ENCODE measurements at regions not wholly inside any gene's neighbourhood (a gene's known extent, or its start where the extent isn't known, plus 50 kb on each side); places are given as distances from the start of the nearest gene placed in this dataset.
A peak's percentile ranks its signal among the peaks of the same experiment; 100 is the strongest.

GRCh38 chr10:22875581-22875980, 52.3 kb upstream of the ARMC3 start:
- H3K79me2 ChIP-seq (ENCODE audit: insufficient read depth, low read length), result no peaks in the 10 kb centered on the region
- peaks cover 19% of the 10 kb centered on the region for H3K4me1 ChIP-seq (ENCODE audit: insufficient read depth, low read length)
- H3K56ac ChIP-seq (ENCODE audit: insufficient read length, low read depth, low read length), result no peak overlapping the region
- H3K23me2 ChIP-seq (ENCODE audit: insufficient read length, low read depth, low read length, poor library complexity, severe bottlenecking), result no peaks in the 10 kb centered on the region
- TF ChIP-seq CTCF (conservative IDR thresholded peaks at IDR 0.05), result no peak
- no peak overlapping the region for H4K8ac ChIP-seq (replicated peaks; ENCODE audit: insufficient read length, low read depth, low read length)
- no peak overlapping the region for H2AK5ac ChIP-seq (ENCODE audit: insufficient read length, low read length)
- H3K23ac ChIP-seq (ENCODE audit: insufficient read length, low read depth, low read length), result no peak overlapping the region
- Mint-ChIP-seq H3K4me1 (peaks cover 62 to 75% of the 10 kb centered on the region in 2 experiments), H3K36me3 (ENCODE audit: insufficient read depth in 1 of 3, low read depth in 3 of 3) (no peaks in the 10 kb centered on the region; a peak in 1 of 7 replicates), H3K27me3 (ENCODE audit: low read depth) (no peaks in the 10 kb centered on the region), H3K27ac (peak overlapping the region; percentile 12 to 57 (median 17); a peak in 4 of 7 replicates), H3K9me3 (peaks cover 0 to 1% of the 10 kb centered on the region in 2 experiments; a peak in 2 of 5 replicates), H3K4me3 (no peak overlapping the region)
- peak overlapping the region; percentile 94 for H2BK12ac ChIP-seq (ENCODE audit: insufficient read length, low read depth, low read length)
- H3T11ph ChIP-seq (ENCODE audit: low read length), result no peak overlapping the region
- no peak overlapping the region for H3K18ac ChIP-seq (ENCODE audit: insufficient read length, low read depth, low read length)
- H3K27me3 ChIP-seq (ENCODE audit: insufficient read depth, low read length), result no peaks in the 10 kb centered on the region
- no peak overlapping the region for H4K91ac ChIP-seq (ENCODE audit: insufficient read length, low read depth, low read length)
- H3K9ac ChIP-seq (ENCODE audit: extremely low read depth, insufficient read length, low read length), result no peak overlapping the region
- no peak overlapping the region for H3K14ac ChIP-seq (ENCODE audit: insufficient read depth, low read length)
- peak overlapping the region; percentile 2 for H3K27ac ChIP-seq (ENCODE audit: insufficient read length, low read depth, low read length)
- H3K79me1 ChIP-seq (ENCODE audit: insufficient read depth, low read depth, low read length, poor library complexity, severe bottlenecking), result no peaks in the 10 kb centered on the region
- no peak overlapping the region for H2BK5ac ChIP-seq (ENCODE audit: insufficient read length, low read length)
- H2BK15ac ChIP-seq (ENCODE audit: low read depth, low read length), result no peak overlapping the region
- H2BK20ac ChIP-seq (ENCODE audit: low read depth, low read length, poor library complexity, severe bottlenecking), result no peak overlapping the region
- H2BK120ac ChIP-seq (ENCODE audit: low read depth, low read length, poor library complexity, severe bottlenecking), result no peak overlapping the region
- H2AFZ ChIP-seq (ENCODE audit: low read length), result no peak overlapping the region
- no peak for DNase-seq
- WGBS (ENCODE audit: extremely low coverage, insufficient read length, low lambda C conversion rate), result no CpG with 5 or more reads among the region's 5 CpGs
- H3K4ac ChIP-seq (ENCODE audit: low read depth, low read length), result no peak overlapping the region
- no peak overlapping the region for H3K4me2 ChIP-seq (ENCODE audit: insufficient read depth, insufficient read length, low read length)
- H3K9me3 ChIP-seq (ENCODE audit: control insufficient read depth, low read depth, low read length), result no peaks in the 10 kb centered on the region
- no peaks in the 10 kb centered on the region for H4K20me1 ChIP-seq (ENCODE audit: control insufficient read depth, insufficient read depth, insufficient read length)
- H4K5ac ChIP-seq (ENCODE audit: insufficient read length, low read depth, low read length), result no peak overlapping the region

Measured in H9 (cell line).